Neural cell (in vitro differentiated cells): ENCODE measurements at regions not wholly inside any gene's neighbourhood (a gene's known extent, or its start where the extent isn't known, plus 50 kb on each side); places are given as distances from the start of the nearest gene placed in this dataset.

Experiments
- H2AFZ ChIP-seq: fragments of 200-600, 300-800 bp; sonication (generic), shearing (Covaris generic); 2 replicates; pipeline ENCODE4 v1.6.0; 2014; ENCODE audit warnings: low read depth, mild to moderate bottlenecking, antibody characterized with exemption, low read length, moderate library complexity
- H3F3A ChIP-seq: fragments of 200-600 bp; shearing (Covaris generic); 2 replicates; pipeline ENCODE4 v1.6.1; 2016; ENCODE audit warnings: mild to moderate bottlenecking, moderate library complexity, mixed read lengths, antibody characterized with exemption, low read length; ENCODE audit not compliant: insufficient read depth, poor library complexity, severe bottlenecking
- H3K27ac ChIP-seq: fragments of 200-600, 300-800 bp; sonication (generic), shearing (Covaris generic); 2 replicates; pipeline ENCODE4 v1.5.1; 2014; ENCODE audit warnings: mild to moderate bottlenecking, low read length, moderate library complexity
- H3K27me3 ChIP-seq: fragments of 300-800, 200-600 bp; sonication (generic), shearing (Covaris generic); 2 replicates; pipeline ENCODE4 v1.6.0; 2014; ENCODE audit warnings: mild to moderate bottlenecking, low read depth, low read length, moderate library complexity; ENCODE audit not compliant: insufficient read depth
- H3K36me3 ChIP-seq: fragments of 300-800, 200-600 bp; sonication (generic), shearing (Covaris generic); 2 replicates; pipeline ENCODE4 v1.5.1; 2014; ENCODE audit warnings: mild to moderate bottlenecking, antibody characterized with exemption, low read length, moderate library complexity; ENCODE audit not compliant: insufficient read depth
- H3K4me2 ChIP-seq: fragments of 300-800, 200-600 bp; sonication (generic), shearing (Covaris generic); 2 replicates; pipeline ENCODE4 v1.6.0; 2014; ENCODE audit warnings: mild to moderate bottlenecking, low read length
- H3K4me3 ChIP-seq: fragments of 300-800, 200-600 bp; sonication (generic), shearing (Covaris generic); 2 replicates; pipeline ENCODE4 v1.5.1; 2014; ENCODE audit warnings: mild to moderate bottlenecking, low read length, moderate library complexity
- H3K79me2 ChIP-seq: fragments of 200-600 bp; shearing (Covaris generic); replicated peaks from 2 replicates; pipeline ENCODE4 v1.6.0; 2014; ENCODE audit warnings: mild to moderate bottlenecking, low read length, moderate library complexity; ENCODE audit not compliant: insufficient read depth
- H3K9ac ChIP-seq: fragments of 300-800, 200-600 bp; sonication (generic), shearing (Covaris generic); 2 replicates; pipeline ENCODE4 v1.6.1; 2016; ENCODE audit warnings: mild to moderate bottlenecking, low read length, mixed read lengths
- H3K9me2 ChIP-seq: fragments of 200-600 bp; shearing (Covaris generic); 2 replicates; pipeline ENCODE4 v1.6.1; 2016; ENCODE audit warnings: mild to moderate bottlenecking, low read length, mixed read lengths; ENCODE audit not compliant: insufficient read depth
- H3K9me3 ChIP-seq: fragments of 200-600, 300-800 bp; sonication (generic), shearing (Covaris generic); 2 replicates; pipeline ENCODE4 v1.6.1; 2016; ENCODE audit warnings: mild to moderate bottlenecking, mixed run types, low read length, moderate library complexity, mixed read lengths
- H4K20me1 ChIP-seq: fragments of 200-600 bp; shearing (Covaris generic); 2 replicates; pipeline ENCODE4 v1.6.1; 2016; ENCODE audit warnings: mild to moderate bottlenecking, mixed run types; ENCODE audit not compliant: insufficient read depth
- EP300 ChIP-seq: fragments of 450-650 bp; conservative IDR thresholded peaks from 2 replicates; pipeline ENCODE4 v1.6.1; 2014; ENCODE audit warnings: antibody characterized with exemption, mild to moderate bottlenecking, moderate library complexity; ENCODE audit not compliant: poor library complexity, severe bottlenecking
- EZH2 ChIP-seq: fragments of 200-600, 300-800 bp; shearing (Covaris generic), sonication (generic); IDR thresholded peaks from 2 replicates; pipeline ENCODE4 v1.6.1; 2014; ENCODE audit warnings: antibody characterized with exemption, low read length, borderline replicate concordance, mild to moderate bottlenecking; ENCODE audit not compliant: insufficient read depth, poor library complexity, severe bottlenecking
- MXI1 ChIP-seq: fragments of 450-650 bp; conservative IDR thresholded peaks from 2 replicates; pipeline ENCODE4 v1.6.1; 2014; ENCODE audit warnings: antibody characterized with exemption, mild to moderate bottlenecking; ENCODE audit not compliant: poor library complexity, severe bottlenecking
- POLR2AphosphoS5 ChIP-seq: IDR thresholded peaks from 2 replicates; pipeline ENCODE4 v1.6.1; 2012
- RAD21 ChIP-seq: fragments of 450-650 bp; conservative IDR thresholded peaks from 2 replicates; pipeline ENCODE4 v1.6.1; 2014; ENCODE audit warnings: antibody characterized with exemption, mild to moderate bottlenecking, moderate library complexity
- SMC3 ChIP-seq: fragments of 450-650 bp; conservative IDR thresholded peaks from 2 replicates; pipeline ENCODE4 v1.6.1; 2014; ENCODE audit warnings: antibody characterized with exemption, mild to moderate bottlenecking, moderate library complexity; ENCODE audit not compliant: poor library complexity
- TAF1 ChIP-seq: IDR thresholded peaks from 2 replicates; pipeline ENCODE4 v1.6.1; 2012; ENCODE audit warnings: low read depth
- TF ChIP-seq, protein P1 (sequence below): fragments of 450-650 bp; IDR thresholded peaks from 2 replicates; pipeline ENCODE4 v1.5.1; 2014; ENCODE audit warnings: antibody characterized with exemption, mild to moderate bottlenecking, moderate library complexity; ENCODE audit not compliant: poor library complexity, severe bottlenecking
- TF ChIP-seq, protein P2 (sequence below): IDR thresholded peaks from 2 replicates; pipeline ENCODE4 v1.6.1; 2012; ENCODE audit warnings: borderline replicate concordance

DNA sequence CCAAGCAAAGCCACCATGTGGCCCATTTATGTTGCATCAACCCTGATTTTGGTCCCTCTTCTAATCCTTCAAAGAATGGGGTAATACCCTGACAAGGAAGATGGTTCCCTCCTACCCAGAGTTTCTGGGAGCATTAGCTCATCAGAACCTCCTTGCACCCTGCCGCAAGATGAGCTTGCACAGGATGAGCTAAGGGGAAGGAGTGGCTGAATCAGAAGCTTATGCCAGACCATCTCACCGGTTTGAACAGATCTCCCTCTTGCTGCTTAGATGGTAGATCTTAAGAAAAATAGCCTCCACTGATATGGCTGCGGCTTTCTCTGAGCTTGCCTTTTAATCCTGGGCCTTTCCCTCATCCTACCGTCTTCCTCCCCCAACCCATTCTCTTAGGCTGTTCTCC, 175.1 kb downstream of the SOX9 start:
- Histone ChIP-seq H2AFZ (no peak overlapping the region), H3K36me3 (no peaks in the 10 kb centered on the region), H3K79me2 (no peaks in the 10 kb centered on the region), H3K4me2 (no peak overlapping the region), H3F3A (no peaks in the 10 kb centered on the region), H3K9me3 (no peaks in the 10 kb centered on the region), H4K20me1 (no peaks in the 10 kb centered on the region), H3K27me3 (no peaks in the 10 kb centered on the region), H3K27ac (no peak overlapping the region), H3K9me2 (no peaks in the 10 kb centered on the region), H3K4me3 (no peak overlapping the region), H3K9ac (no peak overlapping the region)
- no peak for TF ChIP-seq EP300
- TF ChIP-seq SMC3 = no peak
- no peak for TF ChIP-seq TAF1
- TF ChIP-seq POLR2AphosphoS5 = no peak
- TF ChIP-seq, protein P1, sequence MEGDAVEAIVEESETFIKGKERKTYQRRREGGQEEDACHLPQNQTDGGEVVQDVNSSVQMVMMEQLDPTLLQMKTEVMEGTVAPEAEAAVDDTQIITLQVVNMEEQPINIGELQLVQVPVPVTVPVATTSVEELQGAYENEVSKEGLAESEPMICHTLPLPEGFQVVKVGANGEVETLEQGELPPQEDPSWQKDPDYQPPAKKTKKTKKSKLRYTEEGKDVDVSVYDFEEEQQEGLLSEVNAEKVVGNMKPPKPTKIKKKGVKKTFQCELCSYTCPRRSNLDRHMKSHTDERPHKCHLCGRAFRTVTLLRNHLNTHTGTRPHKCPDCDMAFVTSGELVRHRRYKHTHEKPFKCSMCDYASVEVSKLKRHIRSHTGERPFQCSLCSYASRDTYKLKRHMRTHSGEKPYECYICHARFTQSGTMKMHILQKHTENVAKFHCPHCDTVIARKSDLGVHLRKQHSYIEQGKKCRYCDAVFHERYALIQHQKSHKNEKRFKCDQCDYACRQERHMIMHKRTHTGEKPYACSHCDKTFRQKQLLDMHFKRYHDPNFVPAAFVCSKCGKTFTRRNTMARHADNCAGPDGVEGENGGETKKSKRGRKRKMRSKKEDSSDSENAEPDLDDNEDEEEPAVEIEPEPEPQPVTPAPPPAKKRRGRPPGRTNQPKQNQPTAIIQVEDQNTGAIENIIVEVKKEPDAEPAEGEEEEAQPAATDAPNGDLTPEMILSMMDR = no peak

DNA sequence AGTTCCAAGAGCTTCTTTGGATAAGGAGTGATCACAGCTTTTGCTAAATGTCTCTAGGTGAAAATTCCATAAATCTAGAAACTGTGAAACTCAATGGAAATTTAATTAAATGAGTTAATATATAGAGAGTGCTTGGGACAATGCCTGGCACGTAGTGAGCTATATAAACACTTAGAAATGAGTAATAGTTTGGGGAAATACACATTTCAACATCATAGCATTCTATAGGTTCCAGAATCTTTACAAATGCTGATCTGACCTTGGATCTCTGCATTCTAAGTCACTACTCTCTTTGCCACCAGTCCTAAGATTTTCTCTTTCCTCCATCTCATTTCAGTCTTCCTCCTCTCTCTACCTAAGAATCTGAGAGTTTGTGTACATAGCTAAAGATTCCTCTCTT, 175.6 kb downstream of the SOX9 start:
- H4K20me1 ChIP-seq = no peaks in the 10 kb centered on the region
- no peak overlapping the region for H3K4me2 ChIP-seq
- H3K79me2 ChIP-seq = no peaks in the 10 kb centered on the region
- H3K27me3 ChIP-seq = no peaks in the 10 kb centered on the region
- no peak overlapping the region for H3K27ac ChIP-seq
- H3K4me3 ChIP-seq = no peak overlapping the region
- H3F3A ChIP-seq = no peaks in the 10 kb centered on the region
- H3K9ac ChIP-seq = no peak overlapping the region
- no peaks in the 10 kb centered on the region for H3K36me3 ChIP-seq
- no peaks in the 10 kb centered on the region for H3K9me3 ChIP-seq
- H2AFZ ChIP-seq = no peak overlapping the region
- no peaks in the 10 kb centered on the region for H3K9me2 ChIP-seq
- TF ChIP-seq SMC3 = no peak
- no peak for TF ChIP-seq TAF1
- no peak for TF ChIP-seq EP300
- TF ChIP-seq POLR2AphosphoS5 = no peak
- TF ChIP-seq EZH2 = no peak
- TF ChIP-seq, protein P1 = no peak
- TF ChIP-seq, protein P2, sequence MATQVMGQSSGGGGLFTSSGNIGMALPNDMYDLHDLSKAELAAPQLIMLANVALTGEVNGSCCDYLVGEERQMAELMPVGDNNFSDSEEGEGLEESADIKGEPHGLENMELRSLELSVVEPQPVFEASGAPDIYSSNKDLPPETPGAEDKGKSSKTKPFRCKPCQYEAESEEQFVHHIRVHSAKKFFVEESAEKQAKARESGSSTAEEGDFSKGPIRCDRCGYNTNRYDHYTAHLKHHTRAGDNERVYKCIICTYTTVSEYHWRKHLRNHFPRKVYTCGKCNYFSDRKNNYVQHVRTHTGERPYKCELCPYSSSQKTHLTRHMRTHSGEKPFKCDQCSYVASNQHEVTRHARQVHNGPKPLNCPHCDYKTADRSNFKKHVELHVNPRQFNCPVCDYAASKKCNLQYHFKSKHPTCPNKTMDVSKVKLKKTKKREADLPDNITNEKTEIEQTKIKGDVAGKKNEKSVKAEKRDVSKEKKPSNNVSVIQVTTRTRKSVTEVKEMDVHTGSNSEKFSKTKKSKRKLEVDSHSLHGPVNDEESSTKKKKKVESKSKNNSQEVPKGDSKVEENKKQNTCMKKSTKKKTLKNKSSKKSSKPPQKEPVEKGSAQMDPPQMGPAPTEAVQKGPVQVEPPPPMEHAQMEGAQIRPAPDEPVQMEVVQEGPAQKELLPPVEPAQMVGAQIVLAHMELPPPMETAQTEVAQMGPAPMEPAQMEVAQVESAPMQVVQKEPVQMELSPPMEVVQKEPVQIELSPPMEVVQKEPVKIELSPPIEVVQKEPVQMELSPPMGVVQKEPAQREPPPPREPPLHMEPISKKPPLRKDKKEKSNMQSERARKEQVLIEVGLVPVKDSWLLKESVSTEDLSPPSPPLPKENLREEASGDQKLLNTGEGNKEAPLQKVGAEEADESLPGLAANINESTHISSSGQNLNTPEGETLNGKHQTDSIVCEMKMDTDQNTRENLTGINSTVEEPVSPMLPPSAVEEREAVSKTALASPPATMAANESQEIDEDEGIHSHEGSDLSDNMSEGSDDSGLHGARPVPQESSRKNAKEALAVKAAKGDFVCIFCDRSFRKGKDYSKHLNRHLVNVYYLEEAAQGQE = no peak
- TF ChIP-seq MXI1 = no peak
- TF ChIP-seq RAD21 = no peak
